HCT116 (cell line): ENCODE measurements at regions not wholly inside any gene's neighbourhood (a gene's known extent, or its start where the extent isn't known, plus 50 kb on each side); places are given as distances from the start of the nearest gene placed in this dataset.

Experiments
- CTCF ChIP-seq, 3 experiments: fragments of 200-600 bp in 1 of 3; sonication (generic) in 1 of 3; IDR thresholded peaks in 2 of 3; conservative IDR thresholded peaks in 1 of 3; 2 replicates each; pipeline ENCODE4 v1.5.1; 2012 to 2017; ENCODE audit warnings: low read depth in 2 of 3, low read length in 2 of 3, antibody characterized with exemption in 1 of 3, borderline replicate concordance in 1 of 3, control low read depth in 1 of 3, mild to moderate bottlenecking in 1 of 3, mixed read lengths in 1 of 3, mixed run types in 1 of 3, moderate library complexity in 1 of 3; ENCODE audit not compliant: insufficient read depth in 1 of 3
- ELF1 ChIP-seq: IDR thresholded peaks from 2 replicates; pipeline ENCODE4 v1.6.1; 2012; ENCODE audit warnings: low read depth, borderline replicate concordance
- EZH2 ChIP-seq: fragments of 200-600 bp; sonication (generic); IDR thresholded peaks from 2 replicates; pipeline ENCODE4 v1.6.1; 2017; ENCODE audit warnings: antibody characterized with exemption, mixed run types
- POLR2A ChIP-seq: IDR thresholded peaks from 2 replicates; pipeline ENCODE4 v1.7.0; 2011; ENCODE audit warnings: borderline replicate concordance; ENCODE audit not compliant: insufficient read depth, insufficient read length; ENCODE audit errors: extremely low read depth
- POLR2AphosphoS5 ChIP-seq: IDR thresholded peaks from 2 replicates; pipeline ENCODE4 v1.6.1; 2011; ENCODE audit warnings: mild to moderate bottlenecking, low read depth, low read length, moderate library complexity
- REST ChIP-seq: IDR thresholded peaks from 2 replicates; pipeline ENCODE4 v1.6.1; 2012; ENCODE audit warnings: low read depth
- SP1 ChIP-seq: IDR thresholded peaks from 2 replicates; pipeline ENCODE4 v1.6.1; 2012; ENCODE audit warnings: low read depth
- TCF7L2 ChIP-seq: IDR thresholded peaks from 2 replicates; pipeline ENCODE4 v1.7.0; 2011; ENCODE audit warnings: borderline replicate concordance, inconsistent platforms; ENCODE audit not compliant: insufficient read depth, insufficient read length; ENCODE audit errors: extremely low read depth
- ZBTB33 ChIP-seq: IDR thresholded peaks from 2 replicates; pipeline ENCODE4 v1.6.1; 2011; ENCODE audit warnings: mild to moderate bottlenecking, low read length, moderate library complexity; ENCODE audit not compliant: insufficient replicate concordance; ENCODE audit errors: extremely low read depth

- no peak for TF ChIP-seq CTCF (IDR thresholded peaks at IDR 0.05 in 2 of 3, conservative IDR thresholded peaks at IDR 0.05 in 1 of 3; ENCODE audit: borderline replicate concordance in 1 of 3, insufficient read depth in 1 of 3, low read depth in 2 of 3, low read length in 2 of 3)
- no peak for TF ChIP-seq POLR2AphosphoS5
- no peak for TF ChIP-seq TCF7L2
- no peak for TF ChIP-seq SP1
- TF ChIP-seq ELF1, result no peak
- no peak for TF ChIP-seq ZBTB33
- no peak for TF ChIP-seq REST
- no peak for TF ChIP-seq POLR2A
- TF ChIP-seq EZH2, result no peak
Observed at GRCh38 chr14:89504091-89504490, 87.1 kb upstream of the FOXN3 start.
